Panc1 (cell line): ENCODE measurements at regions not wholly inside any gene's neighbourhood (a gene's known extent, or its start where the extent isn't known, plus 50 kb on each side); places are given as distances from the start of the nearest gene placed in this dataset.

Experiments used
- ATAC-seq: fragments of 200-7000 bp; cut with Tn5 transposase; 2 replicates; pipeline ENCODE4 v1.9.1; 2020; ENCODE audit warnings: mild to moderate bottlenecking, moderate library complexity
- BruUV-seq: library from RNA; stranded (reverse); fragments of 400-500 nt; replicated peaks from 2 replicates; lab custom pipeline; 2021; lab: Mats Ljungman, UMichigan
- CTCF ChIA-PET: fragments of 300-600 bp; sonication (Branson Sonifier 250); formaldehyde crosslinking; loops from one replicate; lab custom pipeline; 2022; ENCODE audit warnings: antibody characterized with exemption; lab: Charles Lee
- POLR2A ChIA-PET: fragments of 300-600 bp; sonication (Branson Sonifier 250); formaldehyde crosslinking; loops from one replicate; lab custom pipeline; 2022; ENCODE audit warnings: antibody characterized with exemption; lab: Charles Lee
- DNase-seq: peaks from one replicate; pipeline ENCODE4 v3.0.0-alpha.2; 2010; ENCODE audit warnings: low read depth, low spot score
- H3K27ac ChIP-seq: 2 replicates; pipeline ENCODE4 v1.5.1; 2011; ENCODE audit warnings: mild to moderate bottlenecking, low read length, inconsistent platforms
- H3K27me3 ChIP-seq: fragments of 200-500 bp; sonication (Bioruptor generic); 2 replicates; pipeline ENCODE4 v1.6.0; 2014; ENCODE audit warnings: low read length, inconsistent platforms; ENCODE audit not compliant: control insufficient read depth, insufficient read depth
- H3K36me3 ChIP-seq: fragments of 200-500 bp; sonication (Bioruptor generic); 2 replicates; pipeline ENCODE4 v1.5.1; 2014; ENCODE audit warnings: inconsistent platforms, mild to moderate bottlenecking, low read length, moderate library complexity; ENCODE audit not compliant: control insufficient read depth, insufficient read depth
- H3K4me1 ChIP-seq: 2 replicates; pipeline ENCODE4 v1.5.1; 2011; ENCODE audit warnings: inconsistent platforms, mild to moderate bottlenecking, low read length, moderate library complexity; ENCODE audit not compliant: control insufficient read depth, insufficient read depth
- H3K4me3 ChIP-seq, 2 experiments: 2 replicates each; pipeline ENCODE4 v1.5.1; 2011 to 2012; ENCODE audit warnings: low read depth in 2 of 2, low read length in 2 of 2, mild to moderate bottlenecking in 2 of 2, inconsistent platforms in 1 of 2, moderate library complexity in 1 of 2
- H3K9me3 ChIP-seq: fragments of 200-500 bp; sonication (Bioruptor generic); 2 replicates; pipeline ENCODE4 v1.5.1; 2014; ENCODE audit warnings: low read depth, mild to moderate bottlenecking, inconsistent platforms, low read length, moderate library complexity; ENCODE audit not compliant: control insufficient read depth, insufficient read depth
- POLR2AphosphoS5 ChIP-seq: IDR thresholded peaks from 2 replicates; pipeline ENCODE4 v1.6.1; 2012; ENCODE audit warnings: mild to moderate bottlenecking, low read depth, low read length, moderate library complexity
- REST ChIP-seq, 2 experiments: IDR thresholded peaks; 2 replicates each; pipeline ENCODE4 v1.6.1; 2011 to 2012; ENCODE audit warnings: low read depth in 2 of 2, control low read depth in 1 of 2, low read length in 1 of 2, mild to moderate bottlenecking in 1 of 2, moderate library complexity in 1 of 2; ENCODE audit not compliant: insufficient read depth in 1 of 2
- SIN3A ChIP-seq: IDR thresholded peaks from 2 replicates; pipeline ENCODE4 v1.6.1; 2012; ENCODE audit warnings: low read depth, mild to moderate bottlenecking, low read length, moderate library complexity, borderline replicate concordance; ENCODE audit not compliant: insufficient read depth
- TCF7L2 ChIP-seq: IDR thresholded peaks from 2 replicates; pipeline ENCODE4 v1.6.1; 2011; ENCODE audit warnings: mild to moderate bottlenecking, low read depth, low read length, inconsistent platforms
- in situ Hi-C: cut with HindIII; loops from 2 replicates; pipeline ENCODE4 v1.10.0; 2016; ENCODE audit warnings: low sequenced_read_pairs, low pct_unique_long_range_greater_than_20kb
- intact Hi-C: fragments of 100-400 bp; cut with micrococcal nuclease; formaldehyde crosslinking; loops from one replicate; pipeline ENCODE4 v1.10.0; 2022; ENCODE audit not compliant: unreplicated experiment
- TF ChIP-seq, protein P1 (sequence below): fragments of 450-650 bp; IDR thresholded peaks from 2 replicates; pipeline ENCODE4 v1.5.1; 2017; ENCODE audit warnings: mild to moderate bottlenecking

DNA sequence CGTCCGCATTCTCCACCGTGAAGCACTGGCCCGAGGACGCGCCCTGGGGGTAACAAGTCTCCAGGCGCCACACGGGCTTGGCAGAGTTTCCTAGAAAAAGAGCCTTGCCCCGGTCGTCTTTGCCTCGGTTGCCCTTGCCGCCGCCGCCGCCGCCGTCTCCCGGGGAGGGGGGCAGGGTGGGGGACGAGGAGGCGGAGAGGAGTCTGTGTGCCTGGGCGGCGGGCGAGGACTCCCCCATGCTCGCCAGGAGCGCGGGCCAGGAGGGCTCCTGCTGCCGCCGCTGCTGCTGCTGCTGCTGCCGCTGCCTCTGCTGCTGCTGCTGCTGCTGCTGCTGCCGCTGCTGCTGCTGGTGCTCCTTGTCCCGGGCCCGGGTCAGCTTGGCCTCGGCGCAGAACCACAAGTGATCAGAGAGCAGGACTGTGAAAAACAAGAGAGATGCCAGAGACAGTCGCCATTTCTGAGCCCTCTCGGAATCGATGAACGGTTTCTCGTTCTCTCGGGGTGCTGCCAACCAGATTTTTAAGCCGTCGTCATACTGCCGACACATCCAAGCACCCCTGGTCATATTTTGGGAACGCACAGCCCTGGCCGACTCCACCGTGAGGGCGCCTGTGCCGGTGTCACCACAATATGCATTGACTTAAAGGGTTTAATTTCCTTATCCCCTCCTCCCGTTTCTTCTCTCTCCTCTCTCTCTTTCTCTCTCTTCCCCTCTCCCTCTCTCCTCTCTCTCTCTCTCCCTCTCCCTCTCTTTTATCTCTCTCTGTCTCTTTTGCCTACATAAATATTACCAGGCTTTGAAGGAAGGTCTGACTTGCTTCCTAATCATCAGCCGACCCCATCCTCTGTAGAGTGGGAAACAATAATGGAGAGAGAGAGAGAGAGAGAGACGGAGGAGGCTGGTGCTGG lies 349.1 kb downstream of the LIG4 start:
- DNase-seq (no peak), ATAC-seq (peak; percentile 61)
- no peaks in the 10 kb centered on the region; the same call in none of the 2 replicates for H3K27me3 ChIP-seq
- CTCF ChIA-PET = no interaction called here
- H3K36me3 ChIP-seq = no peaks in the 10 kb centered on the region
- no peak for TF ChIP-seq POLR2AphosphoS5
- TF ChIP-seq REST (IDR thresholded peaks at IDR 0.05; ENCODE audit: insufficient read depth in 1 of 2, low read depth in 2 of 2, low read length in 1 of 2) = no peak
- TF ChIP-seq, protein P1, sequence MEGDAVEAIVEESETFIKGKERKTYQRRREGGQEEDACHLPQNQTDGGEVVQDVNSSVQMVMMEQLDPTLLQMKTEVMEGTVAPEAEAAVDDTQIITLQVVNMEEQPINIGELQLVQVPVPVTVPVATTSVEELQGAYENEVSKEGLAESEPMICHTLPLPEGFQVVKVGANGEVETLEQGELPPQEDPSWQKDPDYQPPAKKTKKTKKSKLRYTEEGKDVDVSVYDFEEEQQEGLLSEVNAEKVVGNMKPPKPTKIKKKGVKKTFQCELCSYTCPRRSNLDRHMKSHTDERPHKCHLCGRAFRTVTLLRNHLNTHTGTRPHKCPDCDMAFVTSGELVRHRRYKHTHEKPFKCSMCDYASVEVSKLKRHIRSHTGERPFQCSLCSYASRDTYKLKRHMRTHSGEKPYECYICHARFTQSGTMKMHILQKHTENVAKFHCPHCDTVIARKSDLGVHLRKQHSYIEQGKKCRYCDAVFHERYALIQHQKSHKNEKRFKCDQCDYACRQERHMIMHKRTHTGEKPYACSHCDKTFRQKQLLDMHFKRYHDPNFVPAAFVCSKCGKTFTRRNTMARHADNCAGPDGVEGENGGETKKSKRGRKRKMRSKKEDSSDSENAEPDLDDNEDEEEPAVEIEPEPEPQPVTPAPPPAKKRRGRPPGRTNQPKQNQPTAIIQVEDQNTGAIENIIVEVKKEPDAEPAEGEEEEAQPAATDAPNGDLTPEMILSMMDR = no peak
- TF ChIP-seq TCF7L2 = no peak
- no peak for TF ChIP-seq SIN3A
- no peaks in the 10 kb centered on the region for H3K4me1 ChIP-seq
- no peak overlapping the region for H3K27ac ChIP-seq
- intact Hi-C loops (loop anchor here (5.0 to 10.0 kb wide), 3 partner anchors 191 to 659 kb away; no protein-coding TSS in a partner anchor), in situ Hi-C loops (no loop called here)
- POLR2A ChIA-PET = interaction anchor here (0.5 kb wide), 1 partner anchor 313 kb away, joined by 6 read pairs; no protein-coding TSS in a partner anchor
- peak overlapping the region; percentile 48 to 52 for H3K4me3 ChIP-seq
- no TSS peak for BruUV-seq
- no peaks in the 10 kb centered on the region for H3K9me3 ChIP-seq

DNA sequence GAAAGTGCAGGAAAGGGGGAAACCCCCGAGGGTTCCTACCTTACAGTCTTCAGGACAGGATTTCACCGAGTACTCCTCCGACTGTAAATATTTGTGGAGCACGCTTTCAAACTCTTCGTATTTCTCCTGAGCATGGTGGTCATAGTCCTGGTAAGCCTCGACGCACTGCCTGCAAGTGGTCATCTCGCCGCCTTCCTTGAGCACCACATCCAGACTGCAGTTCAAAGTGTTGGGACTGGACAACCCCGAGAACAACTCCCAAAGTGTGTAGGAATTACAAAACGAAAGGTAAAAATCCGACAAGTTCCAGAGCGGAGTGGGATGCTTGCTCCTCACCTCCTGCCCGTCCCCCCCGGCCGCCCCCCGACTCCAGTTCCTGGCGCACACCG lies 349.7 kb downstream of the LIG4 start:
- H3K4me3 ChIP-seq = peak overlapping the region; percentile 26 to 48
- ChIA-PET POLR2A (interaction anchor here (0.5 kb wide), 1 partner anchor 313 kb away, joined by 6 read pairs; no protein-coding TSS in a partner anchor), CTCF (no interaction called here)
- H3K27ac ChIP-seq = no peak overlapping the region
- no TSS peak for BruUV-seq
- H3K27me3 ChIP-seq = no peaks in the 10 kb centered on the region; the same call in none of the 2 replicates
- no peaks in the 10 kb centered on the region for H3K36me3 ChIP-seq
- ATAC-seq = no peak; the same call in 1 of the 2 replicates
- no peaks in the 10 kb centered on the region for H3K9me3 ChIP-seq
- in situ Hi-C loops (no loop called here), intact Hi-C loops (loop anchor here (5.0 to 10.0 kb wide), 3 partner anchors 191 to 658 kb away; no protein-coding TSS in a partner anchor)
- DNase-seq = no peak
- no peaks in the 10 kb centered on the region for H3K4me1 ChIP-seq
- TF ChIP-seq REST (IDR thresholded peaks at IDR 0.05; ENCODE audit: insufficient read depth in 1 of 2, low read depth in 2 of 2, low read length in 1 of 2) = no peak
- no peak for TF ChIP-seq SIN3A
- TF ChIP-seq, protein P1 = no peak
- TF ChIP-seq TCF7L2 = no peak
- no peak for TF ChIP-seq POLR2AphosphoS5
